BJ (cell line): ENCODE measurements at regions not wholly inside any gene's neighbourhood (a gene's known extent, or its start where the extent isn't known, plus 50 kb on each side); places are given as distances from the start of the nearest gene placed in this dataset.
"Not testable (repeated sequence)": the region's sequence is repeated elsewhere in the genome, so short reads cannot be mapped to it uniquely, and the experiment has no call there.

Source experiments
- CTCF ChIA-PET: fragments of 350-600 bp; formaldehyde crosslinking; extraction: SDS; loops from one replicate; lab custom pipeline; 2021; ENCODE audit warnings: antibody characterized with exemption, inconsistent platforms; lab: Yijun Ruan, JAX
- POLR2A ChIA-PET: fragments of 300-600 bp; sonication (Branson Sonifier 250); formaldehyde crosslinking; extraction: SDS; loops from one replicate; lab custom pipeline; 2021; ENCODE audit warnings: antibody characterized with exemption; lab: Charles Lee
- DNase-seq: peaks from one replicate; pipeline ENCODE4 v3.0.0-alpha.2; 2011; ENCODE audit warnings: low read depth
- H3K27me3 ChIP-seq: 2 replicates; pipeline ENCODE4 v1.6.0; 2011; ENCODE audit warnings: low read length; ENCODE audit not compliant: control insufficient read depth, insufficient read depth
- H3K36me3 ChIP-seq: 2 replicates; pipeline ENCODE4 v1.5.1; 2011; ENCODE audit warnings: low read length; ENCODE audit not compliant: control insufficient read depth, insufficient read depth
- H3K4me3 ChIP-seq: 2 replicates; pipeline ENCODE4 v1.5.1; 2011; ENCODE audit warnings: low read depth, mild to moderate bottlenecking, control low read depth, low read length
- CTCF ChIP-seq: IDR thresholded peaks from 2 replicates; pipeline ENCODE4 v1.5.1; 2011; ENCODE audit warnings: low read depth, mild to moderate bottlenecking, control low read depth, inconsistent platforms, low read length, moderate library complexity; ENCODE audit not compliant: insufficient read depth

- Histone ChIP-seq H3K4me3 (no peak overlapping the region), H3K27me3 (no peaks in the 10 kb centered on the region), H3K36me3 (no peaks in the 10 kb centered on the region)
- no peak for TF ChIP-seq CTCF
- DNase-seq = no peak
- ChIA-PET POLR2A (no interaction called here), CTCF (interaction anchor here (0.5 kb wide), 1 partner anchor 25 kb away, joined by 5 read pairs; no protein-coding TSS in a partner anchor)
These were observed 322.9 kb upstream of the TFAP2D start for GRCh38 chr6:50390416-50390815.

DNA sequence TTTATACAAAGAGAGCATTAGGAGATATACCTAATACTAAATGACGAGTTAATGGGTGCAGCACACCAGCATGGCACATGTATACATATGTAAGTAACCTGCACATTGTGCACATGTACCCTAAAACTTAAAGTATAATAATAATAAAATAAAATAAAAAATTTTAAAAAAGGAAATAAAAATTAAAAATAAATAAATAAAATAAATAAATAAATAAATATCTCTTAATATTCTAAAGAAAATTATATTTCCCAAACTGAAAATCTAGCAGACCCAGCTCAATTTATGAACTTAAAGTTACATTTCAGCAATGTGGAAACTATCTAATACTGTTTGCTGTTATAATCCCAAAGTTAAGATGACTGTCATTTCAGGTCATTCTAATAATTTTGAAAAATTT is 319.2 kb upstream of the TFAP2D start:
- H3K27me3 ChIP-seq, H3K4me3 ChIP-seq, H3K36me3 ChIP-seq, CTCF ChIA-PET, DNase-seq, POLR2A ChIA-PET: not testable (repeated sequence)

DNA sequence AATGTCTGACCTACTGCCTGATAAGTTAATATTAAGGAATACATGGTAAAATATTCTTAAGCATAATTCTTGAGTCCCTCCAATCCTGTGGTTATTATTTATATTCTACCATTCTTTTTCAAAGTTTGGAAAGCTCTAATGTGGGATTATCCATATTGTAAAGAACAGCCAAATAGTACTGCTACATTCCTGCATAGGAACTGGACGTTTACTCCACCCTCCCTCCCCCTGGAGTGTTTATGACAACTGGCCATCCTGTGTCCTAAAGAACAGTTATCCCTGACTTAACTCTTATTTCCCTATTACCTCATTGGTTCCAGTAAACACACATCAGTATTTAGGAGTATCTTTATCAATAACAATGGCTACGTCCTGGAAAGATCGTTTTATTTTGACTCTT is 308.7 kb upstream of the TFAP2D start:
- no peak for DNase-seq
- H3K27me3 ChIP-seq = no peaks in the 10 kb centered on the region
- H3K36me3 ChIP-seq = no peaks in the 10 kb centered on the region
- POLR2A ChIA-PET = no interaction called here
- H3K4me3 ChIP-seq = no peak overlapping the region
- no peak for TF ChIP-seq CTCF
- CTCF ChIA-PET = no interaction called here

- H3K4me3 ChIP-seq = no peak overlapping the region
- no peak for DNase-seq
- no peak for TF ChIP-seq CTCF
- no peaks in the 10 kb centered on the region for H3K27me3 ChIP-seq
- CTCF ChIA-PET = no interaction called here
- H3K36me3 ChIP-seq = no peaks in the 10 kb centered on the region
- POLR2A ChIA-PET = no interaction called here
These were observed 302.7 kb upstream of the TFAP2D start for GRCh38 chr6:50410579-50410978.

DNA sequence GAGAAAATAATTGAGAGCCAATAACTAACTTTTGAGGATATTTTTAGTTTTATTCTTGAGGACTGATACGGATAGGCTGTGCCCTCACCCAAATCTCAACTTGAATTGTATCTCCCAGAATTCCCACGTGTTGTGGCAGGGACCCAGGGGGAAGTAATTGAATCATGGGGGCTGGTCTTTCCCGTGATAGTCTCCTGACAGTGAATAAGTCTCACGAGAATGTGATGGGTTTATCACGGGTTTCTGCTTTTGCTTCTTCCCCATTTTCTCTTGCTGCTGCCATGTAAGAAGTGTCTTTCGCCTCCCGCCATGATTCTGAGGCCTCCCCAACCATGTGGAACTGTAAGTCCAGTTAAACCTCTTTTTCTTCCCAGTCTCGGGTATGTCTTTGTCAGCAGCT is 292.3 kb upstream of the TFAP2D start:
- H3K4me3 ChIP-seq, POLR2A ChIA-PET, H3K27me3 ChIP-seq, CTCF ChIA-PET, H3K36me3 ChIP-seq, DNase-seq: not testable (repeated sequence)

DNA sequence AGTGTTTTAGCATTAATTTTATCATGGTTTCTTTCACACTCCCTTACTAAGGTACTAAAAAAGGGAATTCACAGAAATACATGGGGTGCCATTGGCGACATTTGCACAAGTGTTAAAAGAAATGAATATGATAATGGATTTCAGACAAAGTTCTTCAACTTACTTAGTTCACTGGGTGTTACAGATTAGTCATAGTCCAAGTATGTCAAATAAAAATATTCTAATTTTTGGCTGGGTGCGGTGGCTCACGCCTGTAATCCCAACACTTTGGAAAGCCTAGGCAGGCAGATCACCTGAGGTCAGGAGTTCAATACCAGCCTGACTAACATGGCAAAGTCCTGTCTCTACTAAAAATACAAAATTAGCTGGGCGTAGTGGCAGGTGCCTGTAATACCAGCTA is 286.1 kb upstream of the TFAP2D start:
- POLR2A ChIA-PET = no interaction called here
- Histone ChIP-seq H3K27me3 (no peaks in the 10 kb centered on the region), H3K36me3 (no peaks in the 10 kb centered on the region), H3K4me3 (no peak overlapping the region)
- DNase-seq = no peak
- TF ChIP-seq CTCF = no peak
- CTCF ChIA-PET = interaction anchor here (0.7 kb wide), 1 partner anchor 19 kb away, joined by 3 read pairs; no protein-coding TSS in a partner anchor
